Stomach (tissue), 8 donors: ENCODE measurements at regions not wholly inside any gene's neighbourhood (a gene's known extent, or its start where the extent isn't known, plus 50 kb on each side); places are given as distances from the start of the nearest gene placed in this dataset.

Experiments used
- DNase-seq, 2 donors: peaks; one replicate each; pipeline versions ENCODE4 v3.0.0 to v3.0.0-alpha.2; 2013 to 2019
- H3K27ac ChIP-seq, 5 donors: fragments of 200-600 bp in 4 of 5; sonication (generic) in 4 of 5; one replicate each; pipeline ENCODE4 v1.5.1; 2013 to 2019; ENCODE audit warnings: mild to moderate bottlenecking in 1 of 5, moderate library complexity in 1 of 5
- H3K27me3 ChIP-seq, 3 donors: fragments of 200-600 bp; sonication (generic); one replicate each; pipeline ENCODE4 v1.5.1; 2017 to 2019; ENCODE audit warnings: mixed run types in 1 of 3
- H3K36me3 ChIP-seq, 4 donors: fragments of 200-600 bp; sonication (generic); 1 replicate in 3 of 4; 2 replicates in 1 of 4; pipeline ENCODE4 v1.5.1; 2016 to 2019
- H3K4me1 ChIP-seq, 4 donors: fragments of 200-600 bp; sonication (generic); one replicate each; pipeline ENCODE4 v1.5.1; 2016 to 2019
- H3K4me3 ChIP-seq, 4 donors: fragments of 200-600 bp; sonication (generic) in 3 of 4; one replicate each; pipeline ENCODE4 v1.5.1; 2016 to 2019; ENCODE audit warnings: mild to moderate bottlenecking in 1 of 4
- H3K9me3 ChIP-seq, 4 donors: fragments of 200-600 bp; sonication (generic); one replicate each; pipeline ENCODE4 v1.5.1; 2016 to 2019
- EP300 ChIP-seq: sonication (generic); formaldehyde crosslinking; IDR thresholded peaks from one replicate; pipeline ENCODE4 v1.6.1; 2017; ENCODE audit warnings: antibody characterized with exemption
- POLR2A ChIP-seq, 4 donors: fragments of 450-650 bp; IDR thresholded peaks; one replicate each; pipeline ENCODE4 v1.6.1; 2016; ENCODE audit warnings: antibody characterized with exemption in 4 of 4, control low read depth in 2 of 4, mild to moderate bottlenecking in 1 of 4, moderate library complexity in 1 of 4
- POLR2AphosphoS5 ChIP-seq, 3 donors: sonication (generic); formaldehyde crosslinking; IDR thresholded peaks; one replicate each; pipeline ENCODE4 v1.6.1; 2016; ENCODE audit warnings: antibody characterized with exemption in 3 of 3
- WGBS, 5 donors: extraction: QIAGEN DNeasy Blood & Tissue Kit in 3 of 5; methylation state at CpG; one replicate each; pipeline versions ENCODE4 v1.1.5 to v1.1.7; 2013 to 2018; 5-methylcytosine and 5-hydroxymethylcytosine counted together
- intact Hi-C: fragments of 100-400 bp; cut with DNase I; formaldehyde crosslinking; loops from one replicate; pipeline ENCODE4 v1.15.1; 2023; ENCODE audit warnings: low total_unique reads
- TF ChIP-seq, protein P1 (sequence below), 7 experiments: fragments of 450-650 bp in 4 of 7; fragments of 200-600 bp in 3 of 7; sonication (generic) in 3 of 7; IDR thresholded peaks; one replicate each; pipeline ENCODE4 v1.5.1; 2016 to 2019; ENCODE audit warnings: antibody characterized with exemption in 7 of 7, control low read depth in 2 of 7, mild to moderate bottlenecking in 1 of 7
- donor health status: healthy with polysubstance abuse.
- donor health status: Bipolar disorder and iron deficiency.
- donor health status: healthy.

GRCh38 chr20:24838546-24839535 is 110.2 kb upstream of the CST7 start:
- WGBS, 5 donors: 85 to 91% (median 88%) methylated on average over 8 of the region's 8 CpGs
- intact Hi-C loops: no loop called here
- Histone ChIP-seq H3K4me3 (no peak overlapping the region), H3K9me3 (no peaks in the 10 kb centered on the region), H3K27me3 (peaks cover 0 to 4% (median 0%) of the 10 kb centered on the region in 3 donors), H3K36me3 (no peaks in the 10 kb centered on the region), H3K27ac (no peak overlapping the region), H3K4me1 (no peaks in the 10 kb centered on the region)
- TF ChIP-seq POLR2A (IDR thresholded peaks at IDR 0.05): no peak
- TF ChIP-seq, protein P1, sequence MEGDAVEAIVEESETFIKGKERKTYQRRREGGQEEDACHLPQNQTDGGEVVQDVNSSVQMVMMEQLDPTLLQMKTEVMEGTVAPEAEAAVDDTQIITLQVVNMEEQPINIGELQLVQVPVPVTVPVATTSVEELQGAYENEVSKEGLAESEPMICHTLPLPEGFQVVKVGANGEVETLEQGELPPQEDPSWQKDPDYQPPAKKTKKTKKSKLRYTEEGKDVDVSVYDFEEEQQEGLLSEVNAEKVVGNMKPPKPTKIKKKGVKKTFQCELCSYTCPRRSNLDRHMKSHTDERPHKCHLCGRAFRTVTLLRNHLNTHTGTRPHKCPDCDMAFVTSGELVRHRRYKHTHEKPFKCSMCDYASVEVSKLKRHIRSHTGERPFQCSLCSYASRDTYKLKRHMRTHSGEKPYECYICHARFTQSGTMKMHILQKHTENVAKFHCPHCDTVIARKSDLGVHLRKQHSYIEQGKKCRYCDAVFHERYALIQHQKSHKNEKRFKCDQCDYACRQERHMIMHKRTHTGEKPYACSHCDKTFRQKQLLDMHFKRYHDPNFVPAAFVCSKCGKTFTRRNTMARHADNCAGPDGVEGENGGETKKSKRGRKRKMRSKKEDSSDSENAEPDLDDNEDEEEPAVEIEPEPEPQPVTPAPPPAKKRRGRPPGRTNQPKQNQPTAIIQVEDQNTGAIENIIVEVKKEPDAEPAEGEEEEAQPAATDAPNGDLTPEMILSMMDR (IDR thresholded peaks at IDR 0.05): no peak
- no peak for TF ChIP-seq POLR2AphosphoS5 (IDR thresholded peaks at IDR 0.05)
- TF ChIP-seq EP300: no peak
- no peak for DNase-seq

GRCh38 chr20:24840121-24840713 is 108.9 kb upstream of the CST7 start:
- DNase-seq: no peak
- H3K4me1 ChIP-seq: no peaks in the 10 kb centered on the region
- H3K36me3 ChIP-seq: no peaks in the 10 kb centered on the region
- no peak overlapping the region for H3K4me3 ChIP-seq
- no peak overlapping the region for H3K27ac ChIP-seq
- TF ChIP-seq POLR2AphosphoS5 (IDR thresholded peaks at IDR 0.05) (no peak), EP300 (no peak), POLR2A (IDR thresholded peaks at IDR 0.05) (no peak)
- TF ChIP-seq, protein P1 (IDR thresholded peaks at IDR 0.05): no peak
- peaks cover 0 to 4% (median 0%) of the 10 kb centered on the region in 3 donors for H3K27me3 ChIP-seq
- intact Hi-C loops: no loop called here
- H3K9me3 ChIP-seq: no peaks in the 10 kb centered on the region
- WGBS, 5 donors: 59 to 66% (median 62%) methylated on average over 8 of the region's 8 CpGs

DNA sequence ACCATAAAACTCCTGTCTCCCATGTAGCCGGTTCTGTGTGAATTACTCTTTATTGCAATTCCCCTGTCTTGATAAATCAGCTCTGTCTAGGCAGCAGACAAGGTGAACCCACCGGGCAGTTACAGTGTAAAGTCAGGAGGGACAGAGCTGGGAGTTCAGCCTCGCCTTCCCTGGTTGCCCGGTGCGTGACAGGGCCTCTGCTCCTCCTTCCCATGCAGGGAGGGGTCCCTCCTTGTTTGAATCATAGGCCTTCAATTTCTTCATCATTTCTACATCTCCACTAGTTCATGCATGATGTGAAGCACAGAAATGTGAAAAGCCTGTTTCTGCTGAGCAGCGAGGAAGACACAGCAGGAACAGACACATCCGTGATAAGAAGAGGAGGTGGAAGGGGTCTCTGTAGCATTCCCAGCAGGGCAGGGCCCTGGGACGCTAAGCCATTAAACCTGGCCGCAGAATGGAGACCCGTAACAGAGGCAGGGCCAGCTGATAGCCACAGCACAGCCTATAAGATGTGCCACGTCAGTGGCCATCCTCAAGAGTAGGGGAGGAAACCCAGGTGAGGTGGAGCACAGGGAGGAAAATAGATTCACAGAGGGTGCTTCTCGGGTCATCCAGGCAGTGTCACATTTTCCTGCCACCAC is 106.7 kb upstream of the CST7 start:
- 55 to 68% (median 57%) methylated on average over 12 of the region's 12 CpGs for WGBS, 5 donors
- TF ChIP-seq POLR2AphosphoS5 (IDR thresholded peaks at IDR 0.05) (no peak), EP300 (no peak), POLR2A (IDR thresholded peaks at IDR 0.05) (no peak)
- TF ChIP-seq, protein P1 (IDR thresholded peaks at IDR 0.05): no peak
- Histone ChIP-seq H3K4me3 (no peak overlapping the region), H3K4me1 (no peaks in the 10 kb centered on the region), H3K36me3 (no peaks in the 10 kb centered on the region), H3K27ac (no peak overlapping the region), H3K27me3 (no peaks in the 10 kb centered on the region), H3K9me3 (peaks cover 0 to 10% (median 0%) of the 10 kb centered on the region in 4 donors)
- no peak for DNase-seq
- intact Hi-C loops: no loop called here

GRCh38 chr20:24842918-24843715 is 106.0 kb upstream of the CST7 start:
- 59 to 69% (median 65%) methylated on average over 7 of the region's 7 CpGs for WGBS, 5 donors
- peak in 1 of 2 donors; percentile 14 for DNase-seq

More at GRCh38 chr20:24842918-24843715, 106.0 kb upstream of the CST7 start:
- H3K9me3 ChIP-seq: peaks cover 0 to 17% (median 0%) of the 10 kb centered on the region in 4 donors
- no peaks in the 10 kb centered on the region for H3K27me3 ChIP-seq
- no peak overlapping the region for H3K4me3 ChIP-seq
- H3K36me3 ChIP-seq: no peaks in the 10 kb centered on the region
- H3K27ac ChIP-seq: no peak overlapping the region
- TF ChIP-seq POLR2AphosphoS5 (IDR thresholded peaks at IDR 0.05): no peak
- no peaks in the 10 kb centered on the region for H3K4me1 ChIP-seq
- intact Hi-C loops: no loop called here
